ENCODE measurements at regions not wholly inside any gene's neighbourhood (a gene's known extent, or its start where the extent isn't known, plus 50 kb on each side); places are given as distances from the start of the nearest gene placed in this dataset.

DNA sequence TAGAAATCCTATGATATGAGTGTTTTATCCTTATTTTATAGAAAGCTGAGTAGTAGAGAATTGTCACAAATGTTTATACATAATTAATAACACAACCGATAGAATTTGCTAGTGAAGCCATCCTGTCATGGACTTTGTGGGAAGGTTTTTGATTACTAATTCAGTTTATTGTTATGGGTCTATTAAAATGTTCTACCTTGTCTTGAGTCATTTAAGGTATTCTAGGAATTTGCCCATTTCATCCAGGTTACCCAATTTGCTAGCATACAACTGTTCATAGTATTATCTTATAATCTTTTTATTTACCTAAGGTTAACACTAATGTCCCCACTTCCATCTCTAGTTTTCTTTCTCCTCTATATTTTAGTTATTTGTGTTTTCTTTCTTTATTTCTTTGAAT lies 553.1 kb upstream of the ATXN7L3B start:
- 93% methylated on average over 1 of the region's 1 CpG for WGBS
- no peaks in the 10 kb centered on the region for H3K9me3 ChIP-seq (ENCODE audit: control insufficient read depth in 4 of 4, low read length in 3 of 4)
- no peaks in the 10 kb centered on the region for H3K27me3 ChIP-seq (ENCODE audit: control insufficient read depth in 4 of 4, insufficient read depth in 4 of 4, low read length in 3 of 4)
- TF ChIP-seq, protein P1, sequence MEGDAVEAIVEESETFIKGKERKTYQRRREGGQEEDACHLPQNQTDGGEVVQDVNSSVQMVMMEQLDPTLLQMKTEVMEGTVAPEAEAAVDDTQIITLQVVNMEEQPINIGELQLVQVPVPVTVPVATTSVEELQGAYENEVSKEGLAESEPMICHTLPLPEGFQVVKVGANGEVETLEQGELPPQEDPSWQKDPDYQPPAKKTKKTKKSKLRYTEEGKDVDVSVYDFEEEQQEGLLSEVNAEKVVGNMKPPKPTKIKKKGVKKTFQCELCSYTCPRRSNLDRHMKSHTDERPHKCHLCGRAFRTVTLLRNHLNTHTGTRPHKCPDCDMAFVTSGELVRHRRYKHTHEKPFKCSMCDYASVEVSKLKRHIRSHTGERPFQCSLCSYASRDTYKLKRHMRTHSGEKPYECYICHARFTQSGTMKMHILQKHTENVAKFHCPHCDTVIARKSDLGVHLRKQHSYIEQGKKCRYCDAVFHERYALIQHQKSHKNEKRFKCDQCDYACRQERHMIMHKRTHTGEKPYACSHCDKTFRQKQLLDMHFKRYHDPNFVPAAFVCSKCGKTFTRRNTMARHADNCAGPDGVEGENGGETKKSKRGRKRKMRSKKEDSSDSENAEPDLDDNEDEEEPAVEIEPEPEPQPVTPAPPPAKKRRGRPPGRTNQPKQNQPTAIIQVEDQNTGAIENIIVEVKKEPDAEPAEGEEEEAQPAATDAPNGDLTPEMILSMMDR (IDR thresholded peaks at IDR 0.05; ENCODE audit: low read depth, low read length, missing input control): no peak
- no peak for TF ChIP-seq RXRA (IDR thresholded peaks at IDR 0.05)
- no peak for TF ChIP-seq SP1 (IDR thresholded peaks at IDR 0.05)
- no peak for TF ChIP-seq TAF1 (conservative IDR thresholded peaks at IDR 0.05)
- TF ChIP-seq, protein P2, sequence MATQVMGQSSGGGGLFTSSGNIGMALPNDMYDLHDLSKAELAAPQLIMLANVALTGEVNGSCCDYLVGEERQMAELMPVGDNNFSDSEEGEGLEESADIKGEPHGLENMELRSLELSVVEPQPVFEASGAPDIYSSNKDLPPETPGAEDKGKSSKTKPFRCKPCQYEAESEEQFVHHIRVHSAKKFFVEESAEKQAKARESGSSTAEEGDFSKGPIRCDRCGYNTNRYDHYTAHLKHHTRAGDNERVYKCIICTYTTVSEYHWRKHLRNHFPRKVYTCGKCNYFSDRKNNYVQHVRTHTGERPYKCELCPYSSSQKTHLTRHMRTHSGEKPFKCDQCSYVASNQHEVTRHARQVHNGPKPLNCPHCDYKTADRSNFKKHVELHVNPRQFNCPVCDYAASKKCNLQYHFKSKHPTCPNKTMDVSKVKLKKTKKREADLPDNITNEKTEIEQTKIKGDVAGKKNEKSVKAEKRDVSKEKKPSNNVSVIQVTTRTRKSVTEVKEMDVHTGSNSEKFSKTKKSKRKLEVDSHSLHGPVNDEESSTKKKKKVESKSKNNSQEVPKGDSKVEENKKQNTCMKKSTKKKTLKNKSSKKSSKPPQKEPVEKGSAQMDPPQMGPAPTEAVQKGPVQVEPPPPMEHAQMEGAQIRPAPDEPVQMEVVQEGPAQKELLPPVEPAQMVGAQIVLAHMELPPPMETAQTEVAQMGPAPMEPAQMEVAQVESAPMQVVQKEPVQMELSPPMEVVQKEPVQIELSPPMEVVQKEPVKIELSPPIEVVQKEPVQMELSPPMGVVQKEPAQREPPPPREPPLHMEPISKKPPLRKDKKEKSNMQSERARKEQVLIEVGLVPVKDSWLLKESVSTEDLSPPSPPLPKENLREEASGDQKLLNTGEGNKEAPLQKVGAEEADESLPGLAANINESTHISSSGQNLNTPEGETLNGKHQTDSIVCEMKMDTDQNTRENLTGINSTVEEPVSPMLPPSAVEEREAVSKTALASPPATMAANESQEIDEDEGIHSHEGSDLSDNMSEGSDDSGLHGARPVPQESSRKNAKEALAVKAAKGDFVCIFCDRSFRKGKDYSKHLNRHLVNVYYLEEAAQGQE (IDR thresholded peaks at IDR 0.05): no peak
- DNase-seq (ENCODE audit: low spot score): no peak
- H3K36me3 ChIP-seq (ENCODE audit: control insufficient read depth in 4 of 4, insufficient read depth in 3 of 4, low read depth in 1 of 4, low read length in 3 of 4): no peaks in the 10 kb centered on the region
- no peak overlapping the region for H3K4me3 ChIP-seq (ENCODE audit: low read depth in 1 of 3, low read length in 3 of 3)
- H3K27ac ChIP-seq (ENCODE audit: low read depth in 1 of 2, low read length in 2 of 2): no peak overlapping the region
- H3K9ac ChIP-seq (ENCODE audit: low read depth in 1 of 2, low read length in 2 of 2): no peak overlapping the region
- no peaks in the 10 kb centered on the region for H3K4me1 ChIP-seq (ENCODE audit: control insufficient read depth in 4 of 4, insufficient read depth in 4 of 4, low read length in 3 of 4)

DNA sequence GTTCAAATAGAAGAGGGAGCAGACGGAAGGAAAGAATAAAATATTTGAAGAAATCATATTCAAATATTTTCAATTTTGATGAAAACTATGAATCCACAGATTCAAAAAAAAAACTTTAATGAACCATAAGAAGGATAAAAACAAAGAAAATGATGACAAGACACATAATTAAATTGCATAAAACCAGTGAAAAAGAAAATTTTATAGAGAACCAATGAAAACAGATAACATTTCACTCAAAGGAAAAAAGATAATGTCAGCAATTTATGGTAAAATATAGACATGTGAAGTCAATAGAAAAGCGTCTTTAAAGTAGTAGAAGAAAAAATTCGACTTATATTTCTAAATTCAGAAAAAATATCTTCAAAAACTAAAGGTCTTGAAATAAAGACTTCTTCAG lies 546.5 kb upstream of the ATXN7L3B start:
- no peak for DNase-seq (ENCODE audit: low spot score)
- H3K4me3 ChIP-seq (ENCODE audit: low read depth in 1 of 3, low read length in 3 of 3): no peak overlapping the region
- no peak overlapping the region for H3K27ac ChIP-seq (ENCODE audit: low read depth in 1 of 2, low read length in 2 of 2)
- H3K27me3 ChIP-seq (ENCODE audit: control insufficient read depth in 4 of 4, insufficient read depth in 4 of 4, low read length in 3 of 4): no peaks in the 10 kb centered on the region
- no peak for TF ChIP-seq HNF4A (conservative IDR thresholded peaks at IDR 0.05)
- no peak for TF ChIP-seq HNF4G (IDR thresholded peaks at IDR 0.05)
- no peak for TF ChIP-seq EGR1 (IDR thresholded peaks at IDR 0.05; ENCODE audit: low read depth in 2 of 2)
- 49% methylated on average over 3 of the region's 3 CpGs for WGBS
- no peaks in the 10 kb centered on the region for H3K36me3 ChIP-seq (ENCODE audit: control insufficient read depth in 4 of 4, insufficient read depth in 3 of 4, low read depth in 1 of 4, low read length in 3 of 4)
- H3K4me1 ChIP-seq (ENCODE audit: control insufficient read depth in 4 of 4, insufficient read depth in 4 of 4, low read length in 3 of 4): no peaks in the 10 kb centered on the region
- H3K9me3 ChIP-seq (ENCODE audit: control insufficient read depth in 4 of 4, low read length in 3 of 4): no peaks in the 10 kb centered on the region
- H3K9ac ChIP-seq (ENCODE audit: low read depth in 1 of 2, low read length in 2 of 2): no peak overlapping the region

DNA sequence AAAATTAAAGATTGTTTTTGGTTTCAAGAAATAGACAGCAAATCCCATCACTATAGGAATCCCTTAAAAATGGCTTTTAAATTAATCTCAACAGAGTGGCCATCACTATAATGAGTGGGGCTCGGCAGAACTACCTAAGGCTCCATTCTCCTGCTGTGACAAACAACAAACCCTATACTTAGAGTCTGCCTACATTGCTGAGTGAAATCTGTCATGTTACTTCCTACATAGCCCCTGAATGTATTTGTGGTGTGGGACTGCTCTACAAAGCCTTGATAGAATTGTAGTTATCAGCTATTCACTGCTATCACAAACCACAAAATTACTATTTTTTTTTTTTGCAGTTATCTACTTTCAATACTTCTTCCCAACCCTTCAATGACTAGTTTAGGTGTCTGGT lies 538.7 kb upstream of the ATXN7L3B start:
- Histone ChIP-seq H3K9me3 (ENCODE audit: control insufficient read depth in 4 of 4, low read length in 3 of 4) (no peaks in the 10 kb centered on the region), H3K4me1 (ENCODE audit: control insufficient read depth in 4 of 4, insufficient read depth in 4 of 4, low read length in 3 of 4) (no peaks in the 10 kb centered on the region), H3K9ac (ENCODE audit: low read depth in 1 of 2, low read length in 2 of 2) (no peak overlapping the region), H3K36me3 (ENCODE audit: control insufficient read depth in 4 of 4, insufficient read depth in 3 of 4, low read depth in 1 of 4, low read length in 3 of 4) (no peaks in the 10 kb centered on the region), H3K27me3 (ENCODE audit: control insufficient read depth in 4 of 4, insufficient read depth in 4 of 4, low read length in 3 of 4) (no peaks in the 10 kb centered on the region), H3K4me3 (ENCODE audit: low read depth in 1 of 3, low read length in 3 of 3) (no peak overlapping the region), H3K27ac (ENCODE audit: low read depth in 1 of 2, low read length in 2 of 2) (no peak overlapping the region)
- TF ChIP-seq EGR1 (IDR thresholded peaks at IDR 0.05; ENCODE audit: low read depth in 2 of 2) (no peak), FOXA1 (IDR thresholded peaks at IDR 0.05) (no peak), TAF1 (conservative IDR thresholded peaks at IDR 0.05) (no peak), JUND (IDR thresholded peaks at IDR 0.05) (no peak)
- TF ChIP-seq, protein P3, sequence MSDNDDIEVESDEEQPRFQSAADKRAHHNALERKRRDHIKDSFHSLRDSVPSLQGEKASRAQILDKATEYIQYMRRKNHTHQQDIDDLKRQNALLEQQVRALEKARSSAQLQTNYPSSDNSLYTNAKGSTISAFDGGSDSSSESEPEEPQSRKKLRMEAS (IDR thresholded peaks at IDR 0.05): no peak
- TF ChIP-seq, protein P1 (IDR thresholded peaks at IDR 0.05; ENCODE audit: low read depth, low read length, missing input control): no peak
- TF ChIP-seq, protein P4, sequence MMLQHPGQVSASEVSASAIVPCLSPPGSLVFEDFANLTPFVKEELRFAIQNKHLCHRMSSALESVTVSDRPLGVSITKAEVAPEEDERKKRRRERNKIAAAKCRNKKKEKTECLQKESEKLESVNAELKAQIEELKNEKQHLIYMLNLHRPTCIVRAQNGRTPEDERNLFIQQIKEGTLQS (IDR thresholded peaks at IDR 0.05): no peak
- DNase-seq (ENCODE audit: low spot score): no peak
- 62% methylated on average over 1 of the region's 1 CpG for WGBS
